ENCODE measurements at regions not wholly inside any gene's neighbourhood (a gene's known extent, or its start where the extent isn't known, plus 50 kb on each side); places are given as distances from the start of the nearest gene placed in this dataset.

- TF ChIP-seq CTCF (IDR thresholded peaks at IDR 0.05; ENCODE audit: low read length): no peak
- TF ChIP-seq EZH2 (IDR thresholded peaks at IDR 0.05; ENCODE audit: borderline replicate concordance, low read length): no peak
Observed at GRCh38 chrX:10697616-10698317, 77.4 kb upstream of the MID1 start.
